Thyroid gland (tissue), 4 donors: ENCODE measurements at regions not wholly inside any gene's neighbourhood (a gene's known extent, or its start where the extent isn't known, plus 50 kb on each side); places are given as distances from the start of the nearest gene placed in this dataset.

ENCODE experiments used
- DNase-seq, 2 donors: peaks; one replicate each; pipeline ENCODE4 v3.0.0-alpha.2; 2019
- H3K27ac ChIP-seq, 3 donors: fragments of 200-600 bp; sonication (generic); 1 replicate in 2 of 3; 2 replicates in 1 of 3; pipeline ENCODE4 v1.5.1; 2016 to 2019; ENCODE audit warnings: mild to moderate bottlenecking in 1 of 3, moderate library complexity in 1 of 3
- H3K27me3 ChIP-seq: fragments of 200-600 bp; sonication (generic); one replicate; pipeline ENCODE4 v1.5.1; 2019
- H3K36me3 ChIP-seq, 2 donors: fragments of 200-600 bp; sonication (generic); one replicate each; pipeline ENCODE4 v1.5.1; 2016 to 2019
- H3K4me1 ChIP-seq, 2 donors: fragments of 200-600 bp; sonication (generic); one replicate each; pipeline ENCODE4 v1.5.1; 2017 to 2019
- H3K4me3 ChIP-seq, 3 donors: fragments of 200-600 bp; sonication (generic); replicated peaks in 1 of 3; 1 replicate in 2 of 3; 2 replicates in 1 of 3; pipeline ENCODE4 v1.5.1; 2016; ENCODE audit warnings: mild to moderate bottlenecking in 1 of 3
- H3K9me3 ChIP-seq: fragments of 200-600 bp; sonication (generic); one replicate; pipeline ENCODE4 v1.5.1; 2017
- POLR2A ChIP-seq, 2 donors: fragments of 450-650 bp; IDR thresholded peaks; one replicate each; pipeline ENCODE4 v1.6.1; 2017; ENCODE audit warnings: antibody characterized with exemption in 2 of 2, mild to moderate bottlenecking in 2 of 2, moderate library complexity in 1 of 2
- WGBS, 2 donors: methylation state at CpG; one replicate each; pipeline ENCODE4 v1.1.5; 2017; 5-methylcytosine and 5-hydroxymethylcytosine counted together
- intact Hi-C: fragments of 100-400 bp; cut with DNase I; formaldehyde crosslinking; loops from one replicate; pipeline ENCODE4 v1.15.1; 2023
- TF ChIP-seq, protein P1 (sequence below), 6 experiments: fragments of 200-600 bp in 3 of 6; fragments of 450-650 bp in 3 of 6; sonication (generic) in 3 of 6; IDR thresholded peaks; one replicate each; pipeline ENCODE4 v1.5.1; 2016 to 2019; ENCODE audit warnings: antibody characterized with exemption in 6 of 6, mild to moderate bottlenecking in 2 of 6, inconsistent platforms in 1 of 6, moderate library complexity in 1 of 6

DNA sequence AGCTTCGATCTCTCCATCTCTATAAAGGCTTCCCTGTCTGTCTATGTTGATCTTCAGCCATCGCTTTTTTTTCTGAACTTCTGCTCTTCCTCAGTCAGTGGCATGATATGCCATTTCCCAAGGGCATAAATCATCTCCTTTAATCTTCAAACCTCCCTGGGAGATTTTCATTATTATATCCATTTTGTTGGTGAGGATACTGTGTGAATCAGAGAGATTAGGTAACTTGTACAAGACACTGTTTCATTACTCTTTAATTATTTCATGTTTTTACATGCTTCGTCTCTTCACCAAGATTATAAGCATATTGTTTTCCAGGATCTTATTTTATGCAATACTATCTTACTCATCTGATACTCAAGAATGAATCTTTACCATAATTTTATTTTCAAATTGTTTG is 124.8 kb upstream of the ATP11B start:
- Histone ChIP-seq H3K27me3 (no peaks in the 10 kb centered on the region), H3K27ac (no peak overlapping the region), H3K9me3 (no peaks in the 10 kb centered on the region), H3K4me3 (no peak overlapping the region), H3K4me1 (no peaks in the 10 kb centered on the region), H3K36me3 (no peaks in the 10 kb centered on the region)
- no peak for TF ChIP-seq POLR2A (IDR thresholded peaks at IDR 0.05)
- TF ChIP-seq, protein P1, sequence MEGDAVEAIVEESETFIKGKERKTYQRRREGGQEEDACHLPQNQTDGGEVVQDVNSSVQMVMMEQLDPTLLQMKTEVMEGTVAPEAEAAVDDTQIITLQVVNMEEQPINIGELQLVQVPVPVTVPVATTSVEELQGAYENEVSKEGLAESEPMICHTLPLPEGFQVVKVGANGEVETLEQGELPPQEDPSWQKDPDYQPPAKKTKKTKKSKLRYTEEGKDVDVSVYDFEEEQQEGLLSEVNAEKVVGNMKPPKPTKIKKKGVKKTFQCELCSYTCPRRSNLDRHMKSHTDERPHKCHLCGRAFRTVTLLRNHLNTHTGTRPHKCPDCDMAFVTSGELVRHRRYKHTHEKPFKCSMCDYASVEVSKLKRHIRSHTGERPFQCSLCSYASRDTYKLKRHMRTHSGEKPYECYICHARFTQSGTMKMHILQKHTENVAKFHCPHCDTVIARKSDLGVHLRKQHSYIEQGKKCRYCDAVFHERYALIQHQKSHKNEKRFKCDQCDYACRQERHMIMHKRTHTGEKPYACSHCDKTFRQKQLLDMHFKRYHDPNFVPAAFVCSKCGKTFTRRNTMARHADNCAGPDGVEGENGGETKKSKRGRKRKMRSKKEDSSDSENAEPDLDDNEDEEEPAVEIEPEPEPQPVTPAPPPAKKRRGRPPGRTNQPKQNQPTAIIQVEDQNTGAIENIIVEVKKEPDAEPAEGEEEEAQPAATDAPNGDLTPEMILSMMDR (IDR thresholded peaks at IDR 0.05) = no peak
- DNase-seq = no peak
- intact Hi-C loops = no loop called here
- 91 to 95% methylated on average over 3 of the region's 3 CpGs for WGBS, 2 donors

DNA sequence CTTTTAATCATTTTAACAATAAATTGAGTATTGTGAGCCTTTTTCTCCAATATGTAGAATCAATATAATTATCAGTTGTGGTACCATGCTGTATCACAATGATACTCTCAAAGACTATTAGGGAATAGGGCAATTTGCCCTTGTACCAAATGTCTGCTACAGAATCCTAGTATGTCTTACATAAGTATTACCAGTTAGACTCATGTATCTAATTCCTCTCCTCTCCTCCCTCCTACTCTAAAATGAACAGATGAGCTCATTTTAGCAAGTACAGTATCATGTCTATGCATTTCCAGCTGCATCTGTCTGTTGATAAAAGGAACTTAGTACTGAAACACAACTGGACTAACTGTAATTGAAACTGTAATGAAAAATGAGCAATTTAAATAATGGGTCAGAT is 124.3 kb upstream of the ATP11B start:
- intact Hi-C loops = no loop called here
- H3K9me3 ChIP-seq = no peaks in the 10 kb centered on the region
- no peak overlapping the region for H3K27ac ChIP-seq
- H3K4me3 ChIP-seq = no peak overlapping the region
- no peak for DNase-seq
- H3K27me3 ChIP-seq = no peaks in the 10 kb centered on the region
- TF ChIP-seq POLR2A (IDR thresholded peaks at IDR 0.05) = no peak
- TF ChIP-seq, protein P1 (IDR thresholded peaks at IDR 0.05) = no peak
- no peaks in the 10 kb centered on the region for H3K4me1 ChIP-seq
- no peaks in the 10 kb centered on the region for H3K36me3 ChIP-seq

DNA sequence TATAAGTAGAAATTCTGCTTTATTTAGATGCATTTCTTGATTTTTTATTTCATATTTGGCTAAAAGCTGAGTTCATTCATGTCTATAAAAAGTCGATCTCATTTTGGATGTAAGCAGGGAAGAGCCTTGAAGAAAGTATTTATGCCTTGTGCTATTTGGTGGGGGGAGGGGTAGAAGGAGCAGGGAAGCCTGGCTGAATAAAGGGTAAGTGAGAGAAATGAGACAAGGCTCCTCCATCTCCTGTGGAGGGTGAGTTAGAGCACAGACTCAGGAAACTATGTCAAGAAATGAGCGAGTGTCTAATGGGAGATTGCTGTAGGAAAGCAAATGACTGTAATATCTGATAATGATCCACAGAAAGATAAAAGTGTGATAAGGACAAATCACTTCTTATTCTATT is 121.8 kb upstream of the ATP11B start:
- DNase-seq = no peak
- 74 to 81% methylated on average over 2 of the region's 2 CpGs for WGBS, 2 donors
- TF ChIP-seq, protein P1 (IDR thresholded peaks at IDR 0.05) = no peak
- Histone ChIP-seq H3K4me3 (no peak overlapping the region), H3K27me3 (no peaks in the 10 kb centered on the region), H3K9me3 (no peaks in the 10 kb centered on the region), H3K27ac (no peak overlapping the region), H3K36me3 (no peaks in the 10 kb centered on the region), H3K4me1 (no peaks in the 10 kb centered on the region)
- intact Hi-C loops = no loop called here

DNA sequence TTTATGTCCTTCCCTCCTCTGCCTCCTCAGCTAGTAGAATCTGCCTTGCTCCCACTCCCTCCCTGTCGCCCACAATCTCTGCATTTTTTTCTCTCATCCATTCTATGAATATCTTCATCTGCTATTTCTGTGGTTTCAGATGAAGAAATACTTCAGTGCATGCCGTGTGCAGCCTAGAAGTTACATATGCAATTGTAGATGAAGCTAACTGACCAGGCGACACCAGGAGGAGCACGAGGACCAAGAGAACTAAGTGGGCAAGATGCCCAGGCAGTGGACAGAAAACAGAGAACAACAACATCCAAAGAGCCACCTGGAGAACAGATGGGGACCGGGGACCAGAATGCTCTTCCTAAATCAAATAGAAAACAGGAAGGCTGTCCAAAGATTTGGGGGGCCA is 121.4 kb upstream of the ATP11B start:
- TF ChIP-seq, protein P1 (IDR thresholded peaks at IDR 0.05) = no peak
- no peak for DNase-seq
- 60 to 68% methylated on average over 5 of the region's 5 CpGs for WGBS, 2 donors
- Histone ChIP-seq H3K36me3 (no peaks in the 10 kb centered on the region), H3K4me3 (no peak overlapping the region), H3K27ac (no peak overlapping the region), H3K27me3 (no peaks in the 10 kb centered on the region), H3K4me1 (no peaks in the 10 kb centered on the region), H3K9me3 (no peaks in the 10 kb centered on the region)
- intact Hi-C loops = no loop called here

DNA sequence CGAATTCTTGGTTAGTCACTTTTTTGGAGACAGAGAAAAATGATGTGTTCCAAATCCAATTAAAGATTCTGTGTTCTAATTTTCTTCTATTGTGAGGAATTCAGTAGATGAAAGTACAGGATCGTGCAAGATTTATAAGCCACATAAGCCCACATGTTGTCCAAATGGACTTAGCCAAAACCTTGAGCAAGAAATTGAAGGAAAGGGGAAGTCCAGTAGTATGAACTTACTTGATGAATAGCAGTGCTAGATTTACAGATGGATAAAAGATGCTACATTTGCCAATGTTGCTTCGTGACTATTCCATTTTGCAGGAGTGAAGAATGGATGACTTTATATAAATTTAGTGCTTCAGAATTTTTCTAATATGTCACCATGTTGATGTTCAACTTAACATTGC is 120.0 kb upstream of the ATP11B start:
- DNase-seq = no peak

More for the DNA sequence above, 120.0 kb upstream of the ATP11B start:
- H3K9me3 ChIP-seq = no peaks in the 10 kb centered on the region
- no peak overlapping the region for H3K4me3 ChIP-seq
- 80 to 84% methylated on average over 3 of the region's 3 CpGs for WGBS, 2 donors
- no peaks in the 10 kb centered on the region for H3K4me1 ChIP-seq
- TF ChIP-seq, protein P1 (IDR thresholded peaks at IDR 0.05) = no peak
- no peak for TF ChIP-seq POLR2A (IDR thresholded peaks at IDR 0.05)
- intact Hi-C loops = no loop called here
- H3K36me3 ChIP-seq = no peaks in the 10 kb centered on the region
- H3K27ac ChIP-seq = no peak overlapping the region
- no peaks in the 10 kb centered on the region for H3K27me3 ChIP-seq
